Middle frontal gyrus (tissue), 1 donor: ENCODE measurements at regions not wholly inside any gene's neighbourhood (a gene's known extent, or its start where the extent isn't known, plus 50 kb on each side); places are given as distances from the start of the nearest gene placed in this dataset.

ENCODE experiments used
- DNase-seq: peaks from one replicate; pipeline ENCODE4 v3.0.0-alpha.2; 2015; ENCODE audit warnings: low spot score; ENCODE audit errors: extremely low spot score

GRCh38 chr4:141395919-141396318 is 175.2 kb downstream of the ZNF330 start:
- DNase-seq = no peak

- DNase-seq = no peak
These were observed 182.0 kb downstream of the ZNF330 start for GRCh38 chr4:141402712-141403111.

GRCh38 chr4:141403782-141404181 is 183.1 kb downstream of the ZNF330 start:
- DNase-seq = no peak

GRCh38 chr4:141406237-141406636 is 185.5 kb downstream of the ZNF330 start:
- DNase-seq = no peak

- DNase-seq = no peak
These were observed 188.9 kb downstream of the ZNF330 start for GRCh38 chr4:141409556-141409955.

- DNase-seq = no peak
These were observed 190.1 kb downstream of the ZNF330 start for GRCh38 chr4:141410839-141411238.

- no peak for DNase-seq
These were observed 191.2 kb downstream of the ZNF330 start for GRCh38 chr4:141411936-141412335.

- DNase-seq = no peak
These were observed 192.7 kb downstream of the ZNF330 start for GRCh38 chr4:141413366-141413765.

- no peak for DNase-seq
These were observed 195.0 kb downstream of the ZNF330 start for GRCh38 chr4:141415651-141416050.

- no peak for DNase-seq
These were observed 195.5 kb downstream of the ZNF330 start for GRCh38 chr4:141416219-141416618.

- DNase-seq = no peak
These were observed 196.1 kb downstream of the ZNF330 start for GRCh38 chr4:141416677-141417363.

- DNase-seq = no peak
These were observed 196.7 kb downstream of the ZNF330 start for GRCh38 chr4:141417387-141417786.

- no peak for DNase-seq
These were observed 204.4 kb downstream of the ZNF330 start for GRCh38 chr4:141425124-141425523.

- no peak for DNase-seq
These were observed 207.1 kb downstream of the ZNF330 start for GRCh38 chr4:141427726-141428296.

GRCh38 chr4:141429933-141430332 is 206.4 kb upstream of the IL15 start:
- no peak for DNase-seq

- DNase-seq = no peak
These were observed 205.7 kb upstream of the IL15 start for GRCh38 chr4:141430686-141431085.

- DNase-seq = no peak
These were observed 204.2 kb upstream of the IL15 start for GRCh38 chr4:141432000-141432712.

- DNase-seq = no peak
These were observed 200.7 kb upstream of the IL15 start for GRCh38 chr4:141435446-141436225.

GRCh38 chr4:141439223-141439622 is 197.2 kb upstream of the IL15 start:
- no peak for DNase-seq

- no peak for DNase-seq
These were observed 188.6 kb upstream of the IL15 start for GRCh38 chr4:141447761-141448160.

GRCh38 chr4:141448490-141448889 is 187.9 kb upstream of the IL15 start:
- DNase-seq = no peak

- DNase-seq = no peak
These were observed 186.5 kb upstream of the IL15 start for GRCh38 chr4:141449927-141450326.
